SK-N-SH (cell line): ENCODE measurements at regions not wholly inside any gene's neighbourhood (a gene's known extent, or its start where the extent isn't known, plus 50 kb on each side); places are given as distances from the start of the nearest gene placed in this dataset.

Experiments
- ELF1 ChIP-seq: IDR thresholded peaks from 2 replicates; pipeline ENCODE4 v1.4.0; 2012
- MEF2A ChIP-seq: IDR thresholded peaks from 2 replicates; pipeline ENCODE4 v1.4.0; 2012; ENCODE audit warnings: low read depth, borderline replicate concordance
- TF ChIP-seq, protein P1 (sequence below): fragments of 200-600 bp; sonication (generic); IDR thresholded peaks from 2 replicates; pipeline ENCODE4 v1.6.1; 2017; ENCODE audit warnings: antibody characterized with exemption, mild to moderate bottlenecking, moderate library complexity

DNA sequence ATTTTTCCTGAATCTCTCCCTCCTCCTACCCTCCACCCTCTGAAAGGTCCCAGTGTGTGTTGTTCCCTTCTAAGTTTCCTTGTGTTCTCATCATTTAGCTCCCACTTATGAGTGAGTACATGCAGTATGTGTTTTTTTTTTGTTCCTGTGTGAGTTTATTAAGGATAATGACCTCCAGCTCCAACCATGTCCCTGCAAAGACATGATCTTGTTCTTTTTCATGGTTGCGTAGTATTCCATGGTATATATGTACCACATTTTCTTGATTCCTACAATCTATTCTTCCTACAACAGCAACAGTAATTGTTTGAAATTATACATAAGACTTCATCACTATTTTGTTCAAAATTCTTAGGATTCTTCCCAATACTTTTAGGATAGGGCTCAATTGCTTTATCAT lies 1117.8 kb downstream of the GATA3 start:
- TF ChIP-seq, protein P1, sequence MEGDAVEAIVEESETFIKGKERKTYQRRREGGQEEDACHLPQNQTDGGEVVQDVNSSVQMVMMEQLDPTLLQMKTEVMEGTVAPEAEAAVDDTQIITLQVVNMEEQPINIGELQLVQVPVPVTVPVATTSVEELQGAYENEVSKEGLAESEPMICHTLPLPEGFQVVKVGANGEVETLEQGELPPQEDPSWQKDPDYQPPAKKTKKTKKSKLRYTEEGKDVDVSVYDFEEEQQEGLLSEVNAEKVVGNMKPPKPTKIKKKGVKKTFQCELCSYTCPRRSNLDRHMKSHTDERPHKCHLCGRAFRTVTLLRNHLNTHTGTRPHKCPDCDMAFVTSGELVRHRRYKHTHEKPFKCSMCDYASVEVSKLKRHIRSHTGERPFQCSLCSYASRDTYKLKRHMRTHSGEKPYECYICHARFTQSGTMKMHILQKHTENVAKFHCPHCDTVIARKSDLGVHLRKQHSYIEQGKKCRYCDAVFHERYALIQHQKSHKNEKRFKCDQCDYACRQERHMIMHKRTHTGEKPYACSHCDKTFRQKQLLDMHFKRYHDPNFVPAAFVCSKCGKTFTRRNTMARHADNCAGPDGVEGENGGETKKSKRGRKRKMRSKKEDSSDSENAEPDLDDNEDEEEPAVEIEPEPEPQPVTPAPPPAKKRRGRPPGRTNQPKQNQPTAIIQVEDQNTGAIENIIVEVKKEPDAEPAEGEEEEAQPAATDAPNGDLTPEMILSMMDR: no peak
- no peak for TF ChIP-seq ELF1
- TF ChIP-seq MEF2A: no peak
